Suprapubic skin (tissue), 4 donors: ENCODE measurements at regions not wholly inside any gene's neighbourhood (a gene's known extent, or its start where the extent isn't known, plus 50 kb on each side); places are given as distances from the start of the nearest gene placed in this dataset.

ENCODE experiments used
- DNase-seq, 2 donors: peaks; one replicate each; pipeline ENCODE4 v3.0.0-alpha.2; 2019; ENCODE audit warnings: low spot score in 2 of 2
- H3K27ac ChIP-seq: fragments of 200-600 bp; sonication (generic); one replicate; pipeline ENCODE4 v1.5.1; 2019
- H3K27me3 ChIP-seq: fragments of 200-600 bp; sonication (generic); one replicate; pipeline ENCODE4 v1.5.1; 2019
- H3K36me3 ChIP-seq: fragments of 200-600 bp; sonication (generic); one replicate; pipeline ENCODE4 v1.5.1; 2019
- H3K4me1 ChIP-seq: fragments of 200-600 bp; sonication (generic); one replicate; pipeline ENCODE4 v1.5.1; 2019
- H3K4me3 ChIP-seq: fragments of 200-600 bp; sonication (generic); one replicate; pipeline ENCODE4 v1.5.1; 2019; ENCODE audit warnings: mild to moderate bottlenecking
- H3K9me3 ChIP-seq: fragments of 200-600 bp; sonication (generic); one replicate; pipeline ENCODE4 v1.5.1; 2019
- EP300 ChIP-seq: sonication (generic); formaldehyde crosslinking; IDR thresholded peaks from one replicate; pipeline ENCODE4 v1.6.1; 2017; ENCODE audit warnings: antibody characterized with exemption
- POLR2A ChIP-seq, 2 donors: fragments of 450-650 bp; IDR thresholded peaks; one replicate each; pipeline ENCODE4 v1.6.1; 2017; ENCODE audit warnings: antibody characterized with exemption in 2 of 2, mild to moderate bottlenecking in 2 of 2, moderate library complexity in 2 of 2
- POLR2AphosphoS5 ChIP-seq, 3 donors: sonication (generic); formaldehyde crosslinking; IDR thresholded peaks; one replicate each; pipeline ENCODE4 v1.6.1; 2017; ENCODE audit warnings: antibody characterized with exemption in 3 of 3
- WGBS: methylation state at CpG from one replicate; pipeline ENCODE4 v1.1.5; 2018; 5-methylcytosine and 5-hydroxymethylcytosine counted together
- TF ChIP-seq, protein P1 (sequence below), 2 donors: fragments of 200-600 bp in 1 of 2; fragments of 450-650 bp in 1 of 2; sonication (generic) in 1 of 2; IDR thresholded peaks; one replicate each; pipeline ENCODE4 v1.5.1; 2016 to 2019; ENCODE audit warnings: antibody characterized with exemption in 2 of 2, mild to moderate bottlenecking in 1 of 2, moderate library complexity in 1 of 2

DNA sequence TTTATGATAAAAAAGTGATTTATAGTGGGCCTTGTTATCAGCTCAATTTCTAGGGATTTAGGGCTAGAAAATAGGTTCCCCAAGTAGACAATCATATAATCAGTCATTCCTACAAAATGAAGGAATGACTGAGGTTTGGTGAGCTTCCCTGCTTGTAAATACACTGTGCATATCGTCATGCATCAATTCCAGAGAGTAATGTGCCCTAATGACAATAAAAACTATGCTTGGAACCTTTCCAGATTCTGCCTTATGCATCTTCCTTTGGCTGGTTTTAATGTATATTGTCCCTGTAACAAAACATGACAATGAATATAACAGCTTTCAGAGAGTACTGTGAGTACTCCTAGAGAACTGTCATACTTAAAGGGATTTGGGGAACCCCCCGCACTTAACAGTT is 1310.9 kb downstream of the PCDH7 start:
- 74% methylated on average over 2 of the region's 2 CpGs for WGBS
- Histone ChIP-seq H3K36me3 (no peaks in the 10 kb centered on the region), H3K27me3 (no peaks in the 10 kb centered on the region), H3K4me3 (no peak overlapping the region), H3K27ac (no peak overlapping the region), H3K4me1 (no peaks in the 10 kb centered on the region), H3K9me3 (no peaks in the 10 kb centered on the region)
- no peak for DNase-seq
- TF ChIP-seq, protein P1, sequence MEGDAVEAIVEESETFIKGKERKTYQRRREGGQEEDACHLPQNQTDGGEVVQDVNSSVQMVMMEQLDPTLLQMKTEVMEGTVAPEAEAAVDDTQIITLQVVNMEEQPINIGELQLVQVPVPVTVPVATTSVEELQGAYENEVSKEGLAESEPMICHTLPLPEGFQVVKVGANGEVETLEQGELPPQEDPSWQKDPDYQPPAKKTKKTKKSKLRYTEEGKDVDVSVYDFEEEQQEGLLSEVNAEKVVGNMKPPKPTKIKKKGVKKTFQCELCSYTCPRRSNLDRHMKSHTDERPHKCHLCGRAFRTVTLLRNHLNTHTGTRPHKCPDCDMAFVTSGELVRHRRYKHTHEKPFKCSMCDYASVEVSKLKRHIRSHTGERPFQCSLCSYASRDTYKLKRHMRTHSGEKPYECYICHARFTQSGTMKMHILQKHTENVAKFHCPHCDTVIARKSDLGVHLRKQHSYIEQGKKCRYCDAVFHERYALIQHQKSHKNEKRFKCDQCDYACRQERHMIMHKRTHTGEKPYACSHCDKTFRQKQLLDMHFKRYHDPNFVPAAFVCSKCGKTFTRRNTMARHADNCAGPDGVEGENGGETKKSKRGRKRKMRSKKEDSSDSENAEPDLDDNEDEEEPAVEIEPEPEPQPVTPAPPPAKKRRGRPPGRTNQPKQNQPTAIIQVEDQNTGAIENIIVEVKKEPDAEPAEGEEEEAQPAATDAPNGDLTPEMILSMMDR (IDR thresholded peaks at IDR 0.05), result no peak
- TF ChIP-seq POLR2A (IDR thresholded peaks at IDR 0.05) (no peak), POLR2AphosphoS5 (IDR thresholded peaks at IDR 0.05) (no peak), EP300 (no peak)

DNA sequence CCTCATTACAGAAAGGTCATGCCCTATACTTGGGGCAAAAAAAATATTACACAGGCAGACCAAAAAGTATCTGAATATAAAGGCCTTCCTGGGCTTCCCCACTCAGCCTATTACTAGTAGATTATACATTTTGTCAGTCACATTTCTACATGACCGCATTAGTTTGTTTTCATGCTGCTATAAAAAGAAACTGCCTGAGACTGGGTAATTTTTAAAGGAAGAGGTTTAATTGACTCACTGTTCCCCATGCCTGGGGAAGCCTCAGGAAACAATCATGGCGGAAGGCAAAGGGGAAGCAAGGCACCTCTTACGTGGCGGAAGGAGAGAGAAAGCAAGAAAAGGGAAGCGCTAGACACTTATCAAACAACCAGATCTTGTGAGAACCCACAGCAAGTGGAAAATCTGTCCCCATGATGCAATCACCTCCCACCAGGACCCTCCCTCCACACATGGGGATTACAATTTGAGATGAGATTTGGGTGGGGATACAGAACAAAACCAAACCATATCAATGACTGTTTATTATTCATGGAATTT is 1312.0 kb downstream of the PCDH7 start:
- H3K4me3 ChIP-seq, result no peak overlapping the region
- 87% methylated on average over 5 of the region's 5 CpGs for WGBS
- DNase-seq, result no peak
- H3K9me3 ChIP-seq, result no peaks in the 10 kb centered on the region
- no peak overlapping the region for H3K27ac ChIP-seq
- no peaks in the 10 kb centered on the region for H3K4me1 ChIP-seq
- no peaks in the 10 kb centered on the region for H3K27me3 ChIP-seq
- TF ChIP-seq POLR2AphosphoS5 (IDR thresholded peaks at IDR 0.05) (no peak), EP300 (no peak), POLR2A (IDR thresholded peaks at IDR 0.05) (no peak)
- TF ChIP-seq, protein P1 (IDR thresholded peaks at IDR 0.05), result no peak
- no peaks in the 10 kb centered on the region for H3K36me3 ChIP-seq

DNA sequence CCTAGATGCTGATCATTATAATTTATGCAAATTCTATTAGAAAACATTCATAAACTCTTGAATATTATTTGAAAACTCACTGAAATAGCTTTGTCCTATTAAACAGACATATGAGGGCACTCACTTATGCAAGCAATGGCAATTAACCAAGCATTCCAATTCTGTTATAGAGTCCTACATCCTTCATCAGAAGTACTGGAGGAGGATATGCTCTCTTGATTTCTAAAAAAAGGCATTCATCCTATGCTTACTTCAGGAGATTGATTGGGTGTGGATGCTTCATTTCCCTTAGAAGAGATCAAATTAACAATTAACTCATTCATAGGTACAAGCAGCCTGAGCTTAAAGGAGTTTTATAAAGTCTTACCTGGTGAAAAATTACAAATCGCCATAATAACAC is 1317.2 kb downstream of the PCDH7 start:
- no peak for DNase-seq
- Histone ChIP-seq H3K36me3 (no peaks in the 10 kb centered on the region), H3K27ac (no peak overlapping the region), H3K4me1 (no peaks in the 10 kb centered on the region), H3K4me3 (no peak overlapping the region), H3K27me3 (no peaks in the 10 kb centered on the region), H3K9me3 (no peaks in the 10 kb centered on the region)
- 89% methylated on average over 1 of the region's 1 CpG for WGBS
- no peak for TF ChIP-seq POLR2A (IDR thresholded peaks at IDR 0.05)
- TF ChIP-seq EP300, result no peak
- no peak for TF ChIP-seq POLR2AphosphoS5 (IDR thresholded peaks at IDR 0.05)
- TF ChIP-seq, protein P1 (IDR thresholded peaks at IDR 0.05), result no peak

DNA sequence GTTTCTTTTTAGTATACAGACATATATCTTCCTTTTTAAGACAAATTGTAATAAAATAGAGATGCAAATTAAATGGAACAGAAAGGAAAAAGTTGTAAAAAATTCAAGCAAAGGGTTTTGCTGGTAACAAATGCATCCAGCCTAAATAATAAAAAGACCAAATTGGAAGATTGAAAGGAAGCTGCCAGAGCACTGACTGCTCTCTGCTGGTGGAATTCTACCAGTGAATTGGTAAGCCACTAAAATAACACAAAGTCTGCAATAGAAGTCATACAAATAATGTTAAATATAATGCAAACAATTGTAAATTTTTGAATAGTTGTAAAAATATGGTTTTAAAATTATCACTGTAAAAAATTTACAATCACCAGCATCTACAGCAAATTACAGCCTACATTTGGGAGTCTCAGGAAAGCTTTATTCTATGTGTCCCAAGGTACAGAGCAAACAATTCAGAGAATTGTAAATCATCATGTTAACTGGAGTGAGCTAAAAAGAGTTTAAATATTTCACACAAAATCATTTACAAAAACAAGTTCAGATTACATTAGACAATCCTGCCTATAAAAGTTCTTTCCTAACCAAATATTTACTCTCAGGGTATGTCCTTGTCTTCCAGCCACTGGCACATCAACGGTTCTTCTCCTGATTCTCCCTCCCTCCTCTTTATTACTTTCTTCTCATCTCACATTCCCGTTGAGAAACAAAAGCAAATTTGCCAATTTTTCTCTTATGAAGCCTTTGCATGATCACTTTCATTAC is 1322.5 kb downstream of the PCDH7 start:
- Histone ChIP-seq H3K27ac (no peak overlapping the region), H3K27me3 (no peaks in the 10 kb centered on the region), H3K4me1 (no peaks in the 10 kb centered on the region), H3K36me3 (no peaks in the 10 kb centered on the region), H3K4me3 (no peak overlapping the region), H3K9me3 (no peaks in the 10 kb centered on the region)
- 20% methylated on average over 2 of the region's 2 CpGs for WGBS
- no peak for DNase-seq
- TF ChIP-seq, protein P1 (IDR thresholded peaks at IDR 0.05), result no peak
- TF ChIP-seq EP300, result no peak
- TF ChIP-seq POLR2A (IDR thresholded peaks at IDR 0.05), result no peak
- TF ChIP-seq POLR2AphosphoS5 (IDR thresholded peaks at IDR 0.05), result no peak

DNA sequence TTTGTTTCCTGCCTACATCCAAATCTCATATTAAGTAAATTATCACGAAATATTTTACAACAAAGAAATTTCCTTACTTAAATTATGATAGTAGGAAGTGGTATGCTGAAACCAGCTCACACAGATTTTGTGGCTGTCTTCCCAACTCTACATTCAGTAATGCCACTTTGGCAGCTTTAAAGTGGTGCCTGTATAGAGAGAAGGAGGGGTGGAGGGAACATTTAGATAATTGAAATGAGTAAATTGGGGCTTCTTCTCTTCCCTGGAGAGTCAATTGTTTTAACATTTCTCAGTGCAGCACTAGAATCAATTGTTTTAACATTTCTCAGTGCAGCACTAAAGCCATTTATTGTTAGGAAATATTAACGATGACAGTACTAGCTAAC is 1323.1 kb downstream of the PCDH7 start:
- no peaks in the 10 kb centered on the region for H3K4me1 ChIP-seq
- no peaks in the 10 kb centered on the region for H3K27me3 ChIP-seq
- no peak for DNase-seq
- TF ChIP-seq, protein P1 (IDR thresholded peaks at IDR 0.05), result no peak
- TF ChIP-seq POLR2A (IDR thresholded peaks at IDR 0.05), result no peak
- no peak for TF ChIP-seq POLR2AphosphoS5 (IDR thresholded peaks at IDR 0.05)
- no peak for TF ChIP-seq EP300
- H3K36me3 ChIP-seq, result no peaks in the 10 kb centered on the region
- no peaks in the 10 kb centered on the region for H3K9me3 ChIP-seq
- H3K27ac ChIP-seq, result no peak overlapping the region
- H3K4me3 ChIP-seq, result no peak overlapping the region
- WGBS, result 53% methylated on average over 2 of the region's 2 CpGs
